AG04450 (cell line): ENCODE measurements at regions not wholly inside any gene's neighbourhood (a gene's known extent, or its start where the extent isn't known, plus 50 kb on each side); places are given as distances from the start of the nearest gene placed in this dataset.

Experiments used
- CTCF ChIA-PET: fragments of 300-600, 350-600 bp; formaldehyde crosslinking; extraction: SDS; loops from one replicate; lab custom pipeline; 2022; ENCODE audit warnings: antibody characterized with exemption, inconsistent platforms; lab: Charles Lee
- POLR2A ChIA-PET: fragments of 350-600 bp; formaldehyde crosslinking; extraction: SDS; loops from one replicate; lab custom pipeline; 2021; ENCODE audit warnings: antibody characterized with exemption, inconsistent platforms; lab: Yijun Ruan, JAX
- DNase-seq: peaks from one replicate; pipeline ENCODE4 v3.0.0-alpha.2; 2011; ENCODE audit warnings: low read depth, low spot score
- H3K27ac ChIP-seq: one replicate; pipeline ENCODE4 v1.5.1; 2012; ENCODE audit warnings: low read depth, low read length, control low read depth
- H3K27me3 ChIP-seq: one replicate; pipeline ENCODE4 v1.6.0; 2012; ENCODE audit warnings: low read length; ENCODE audit not compliant: control insufficient read depth, insufficient read depth
- H3K4me3 ChIP-seq: 2 replicates; pipeline ENCODE4 v1.5.1; 2011; ENCODE audit warnings: mild to moderate bottlenecking, low read depth, low read length, control low read depth
- H3K9me3 ChIP-seq: 2 replicates; pipeline ENCODE4 v1.5.1; 2012; ENCODE audit warnings: low read length; ENCODE audit not compliant: control insufficient read depth, insufficient read depth
- TF ChIP-seq, protein P1 (sequence below): IDR thresholded peaks from 2 replicates; pipeline ENCODE4 v1.5.1; 2011; ENCODE audit warnings: low read depth, low read length, control low read depth, inconsistent platforms

DNA sequence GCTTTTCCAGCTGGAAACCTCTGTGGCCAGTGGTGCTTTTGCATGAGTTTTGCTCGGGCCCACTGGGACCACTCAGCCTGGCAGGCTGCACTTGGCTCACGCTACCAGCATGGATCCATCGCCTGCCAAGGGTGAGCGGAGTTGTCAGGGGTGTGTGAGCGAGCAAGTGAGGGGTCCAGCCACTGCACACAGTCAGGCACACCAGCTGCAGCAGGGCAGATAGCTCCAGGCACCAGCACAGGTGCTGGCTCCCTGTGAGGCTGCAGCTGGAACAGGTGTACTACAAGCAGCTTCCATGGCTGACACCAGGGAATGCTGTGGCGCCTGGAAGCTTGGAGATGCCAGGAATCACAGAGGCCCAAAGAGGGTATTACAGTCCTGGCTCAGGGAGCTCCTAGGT, 391.2 kb upstream of the SGCD start:
- H3K27me3 ChIP-seq, result no peaks in the 10 kb centered on the region
- POLR2A ChIA-PET, result no interaction called here
- H3K4me3 ChIP-seq, result no peak overlapping the region
- no peak for DNase-seq
- TF ChIP-seq, protein P1, sequence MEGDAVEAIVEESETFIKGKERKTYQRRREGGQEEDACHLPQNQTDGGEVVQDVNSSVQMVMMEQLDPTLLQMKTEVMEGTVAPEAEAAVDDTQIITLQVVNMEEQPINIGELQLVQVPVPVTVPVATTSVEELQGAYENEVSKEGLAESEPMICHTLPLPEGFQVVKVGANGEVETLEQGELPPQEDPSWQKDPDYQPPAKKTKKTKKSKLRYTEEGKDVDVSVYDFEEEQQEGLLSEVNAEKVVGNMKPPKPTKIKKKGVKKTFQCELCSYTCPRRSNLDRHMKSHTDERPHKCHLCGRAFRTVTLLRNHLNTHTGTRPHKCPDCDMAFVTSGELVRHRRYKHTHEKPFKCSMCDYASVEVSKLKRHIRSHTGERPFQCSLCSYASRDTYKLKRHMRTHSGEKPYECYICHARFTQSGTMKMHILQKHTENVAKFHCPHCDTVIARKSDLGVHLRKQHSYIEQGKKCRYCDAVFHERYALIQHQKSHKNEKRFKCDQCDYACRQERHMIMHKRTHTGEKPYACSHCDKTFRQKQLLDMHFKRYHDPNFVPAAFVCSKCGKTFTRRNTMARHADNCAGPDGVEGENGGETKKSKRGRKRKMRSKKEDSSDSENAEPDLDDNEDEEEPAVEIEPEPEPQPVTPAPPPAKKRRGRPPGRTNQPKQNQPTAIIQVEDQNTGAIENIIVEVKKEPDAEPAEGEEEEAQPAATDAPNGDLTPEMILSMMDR, result no peak
- peaks cover 17% of the 10 kb centered on the region for H3K9me3 ChIP-seq
- H3K27ac ChIP-seq, result no peak overlapping the region
- CTCF ChIA-PET, result interaction anchor here (1.3 kb wide), 1 partner anchor 8 kb away, joined by 3 read pairs; no protein-coding TSS in a partner anchor

- ChIA-PET POLR2A (interaction anchor here (0.6 kb wide), 1 partner anchor 869 kb away, joined by 3 read pairs; no protein-coding TSS in a partner anchor), CTCF (no interaction called here)
- H3K4me3 ChIP-seq, result no peak overlapping the region
- TF ChIP-seq, protein P1, result no peak
- DNase-seq, result no peak
- peaks cover 17% of the 10 kb centered on the region for H3K9me3 ChIP-seq
- H3K27ac ChIP-seq, result no peak overlapping the region
- H3K27me3 ChIP-seq, result no peaks in the 10 kb centered on the region
These were observed 390.2 kb upstream of the SGCD start for GRCh38 chr5:155936520-155937406.

DNA sequence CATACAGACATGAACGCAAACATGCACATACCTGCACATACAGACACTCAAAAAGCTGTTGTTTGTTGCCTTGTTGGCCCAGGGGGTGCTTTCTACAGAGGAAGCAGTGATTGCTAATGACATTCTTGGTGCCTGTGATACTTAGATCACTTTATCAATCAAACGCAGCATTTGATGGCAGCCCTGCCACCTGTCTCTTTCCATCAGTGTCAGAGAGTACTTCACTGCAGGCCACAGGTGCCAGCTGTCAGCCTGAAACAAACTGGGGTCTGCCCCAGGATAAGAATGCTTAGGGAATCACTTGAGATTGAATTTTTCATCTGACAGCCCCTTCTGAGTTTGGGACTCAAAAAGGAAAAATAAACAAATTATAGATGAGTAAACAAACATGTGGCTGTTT, 388.9 kb upstream of the SGCD start:
- H3K27ac ChIP-seq, result no peak overlapping the region
- DNase-seq, result no peak
- peaks cover 17% of the 10 kb centered on the region for H3K9me3 ChIP-seq
- CTCF ChIA-PET, result no interaction called here
- TF ChIP-seq, protein P1, result no peak
- H3K4me3 ChIP-seq, result no peak overlapping the region
- H3K27me3 ChIP-seq, result no peaks in the 10 kb centered on the region
- POLR2A ChIA-PET, result no interaction called here

GRCh38 chr5:155941340-155941739, 385.6 kb upstream of the SGCD start:
- H3K27me3 ChIP-seq, result no peaks in the 10 kb centered on the region
- H3K9me3 ChIP-seq, result peaks cover 8% of the 10 kb centered on the region
- POLR2A ChIA-PET, result no interaction called here
- TF ChIP-seq, protein P1, result no peak
- no peak overlapping the region for H3K4me3 ChIP-seq
- CTCF ChIA-PET, result no interaction called here
- H3K27ac ChIP-seq, result no peak overlapping the region
- no peak for DNase-seq
